Duodenal mucosa (tissue), 2 donors: ENCODE measurements at regions not wholly inside any gene's neighbourhood (a gene's known extent, or its start where the extent isn't known, plus 50 kb on each side); places are given as distances from the start of the nearest gene placed in this dataset.

Experiments used
- H3K27ac ChIP-seq: one replicate; pipeline ENCODE4 v1.7.0; 2013; ENCODE audit warnings: low read depth, low read length
- H3K27me3 ChIP-seq, 2 donors: one replicate each; pipeline ENCODE4 v1.7.0; 2013; ENCODE audit warnings: low read length in 2 of 2, control low read depth in 1 of 2; ENCODE audit not compliant: insufficient read depth in 2 of 2, control insufficient read depth in 1 of 2
- H3K36me3 ChIP-seq, 2 donors: one replicate each; pipeline ENCODE4 v1.7.0; 2013; ENCODE audit warnings: low read length in 2 of 2, control low read depth in 1 of 2; ENCODE audit not compliant: insufficient read depth in 2 of 2, control insufficient read depth in 1 of 2
- H3K4me1 ChIP-seq, 2 donors: one replicate each; pipeline ENCODE4 v1.7.0; 2013; ENCODE audit warnings: low read length in 2 of 2, control low read depth in 1 of 2; ENCODE audit not compliant: insufficient read depth in 2 of 2, control insufficient read depth in 1 of 2
- H3K4me3 ChIP-seq, 2 donors: one replicate each; pipeline ENCODE4 v1.7.0; 2013; ENCODE audit warnings: low read length in 2 of 2, low read depth in 1 of 2
- H3K9ac ChIP-seq, 2 donors: one replicate each; pipeline ENCODE4 v1.7.0; 2013; ENCODE audit warnings: low read length in 2 of 2, low read depth in 1 of 2
- H3K9me3 ChIP-seq, 2 donors: one replicate each; pipeline ENCODE4 v1.7.0; 2013; ENCODE audit warnings: low read length in 2 of 2, control low read depth in 1 of 2; ENCODE audit not compliant: control insufficient read depth in 1 of 2

DNA sequence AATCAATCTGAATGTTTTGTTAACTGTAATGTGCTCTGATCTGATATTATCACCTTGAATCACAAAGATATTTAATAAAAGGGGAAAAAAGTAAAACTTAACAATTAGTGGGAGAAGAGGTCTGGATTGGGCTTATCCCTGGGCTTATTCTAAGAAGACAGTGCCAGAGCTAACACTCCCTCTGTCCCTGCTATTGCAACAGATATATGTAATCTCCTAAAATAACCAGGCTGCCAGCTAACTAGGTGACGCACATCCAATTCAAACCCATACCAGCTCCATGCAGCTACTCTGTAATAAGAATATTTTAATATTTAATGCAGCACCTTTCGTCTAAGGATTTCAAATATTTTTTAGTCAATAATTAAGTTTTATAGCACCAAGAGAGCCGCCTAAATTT is 330.1 kb upstream of the MARCKS start:
- Histone ChIP-seq H3K4me1 (no peaks in the 10 kb centered on the region), H3K9me3 (no peaks in the 10 kb centered on the region), H3K27ac (no peak overlapping the region)

DNA sequence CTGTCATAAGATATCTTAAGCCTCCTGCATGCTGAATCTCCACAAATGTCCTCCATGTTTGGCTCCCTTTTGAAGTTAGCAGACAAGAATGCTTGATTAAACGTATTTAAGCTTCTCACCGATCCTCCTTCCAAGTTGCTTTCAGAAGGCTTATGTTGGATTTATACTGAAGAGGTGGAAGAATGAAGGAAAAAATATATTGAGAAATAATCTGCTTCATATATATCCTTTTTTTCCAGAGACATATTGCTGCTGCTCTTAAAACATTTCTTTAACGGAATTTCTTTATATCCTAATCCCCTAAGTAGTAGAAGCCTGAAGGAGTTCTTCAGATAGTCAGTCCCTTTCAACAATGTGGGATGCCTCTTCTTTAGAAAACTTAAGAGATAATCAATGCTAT is 329.0 kb upstream of the MARCKS start:
- no peak overlapping the region for H3K9ac ChIP-seq

More for the DNA sequence above, 330.1 kb upstream of the MARCKS start:
- Histone ChIP-seq H3K4me3 (no peak overlapping the region), H3K27me3 (no peaks in the 10 kb centered on the region), H3K9ac (no peak overlapping the region), H3K36me3 (no peaks in the 10 kb centered on the region)

DNA sequence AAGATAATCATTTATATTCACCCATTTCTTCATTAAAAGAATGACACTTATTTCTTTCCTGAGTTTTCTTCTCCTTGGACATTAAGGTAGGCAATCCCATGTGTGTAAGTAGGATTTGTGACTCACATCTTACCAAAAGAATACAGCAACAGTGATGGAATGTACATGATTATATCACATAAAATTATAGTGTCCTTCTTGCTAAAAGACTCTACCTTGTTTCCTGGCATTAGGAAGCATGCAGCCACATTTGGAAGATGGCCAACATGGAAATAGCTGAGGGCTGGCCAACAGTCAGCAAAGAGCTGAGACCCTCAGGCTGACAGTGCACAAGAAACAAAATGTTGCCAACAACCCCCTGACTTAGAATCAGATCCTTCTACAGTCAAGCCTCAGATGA is 327.9 kb upstream of the MARCKS start:
- Histone ChIP-seq H3K4me3 (no peak overlapping the region), H3K27ac (no peak overlapping the region), H3K27me3 (no peaks in the 10 kb centered on the region), H3K9me3 (no peaks in the 10 kb centered on the region), H3K9ac (no peak overlapping the region), H3K36me3 (no peaks in the 10 kb centered on the region), H3K4me1 (no peaks in the 10 kb centered on the region)

More for the DNA sequence above, 329.0 kb upstream of the MARCKS start:
- Histone ChIP-seq H3K27me3 (no peaks in the 10 kb centered on the region), H3K4me1 (no peaks in the 10 kb centered on the region), H3K4me3 (no peak overlapping the region), H3K27ac (no peak overlapping the region), H3K36me3 (no peaks in the 10 kb centered on the region), H3K9me3 (no peaks in the 10 kb centered on the region)

DNA sequence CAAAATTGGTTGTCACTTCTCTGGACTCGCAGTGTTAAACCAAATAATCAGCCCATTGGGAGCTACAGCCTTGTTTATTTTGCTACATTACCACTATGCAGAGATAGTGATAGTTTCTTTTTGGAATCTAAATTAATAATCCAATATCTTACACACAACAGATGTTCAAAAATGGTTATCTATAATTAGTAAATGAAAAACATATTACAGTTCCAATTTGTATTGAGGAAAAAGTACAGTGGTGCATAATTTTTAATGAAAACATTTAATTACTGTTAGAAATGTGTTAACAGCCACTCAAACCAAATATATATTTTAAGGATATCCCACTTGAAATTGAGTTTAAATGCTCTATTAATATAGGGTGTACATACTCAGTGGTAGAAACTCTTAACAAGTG is 327.3 kb upstream of the MARCKS start:
- no peak overlapping the region for H3K27ac ChIP-seq
- no peaks in the 10 kb centered on the region for H3K9me3 ChIP-seq
- no peaks in the 10 kb centered on the region for H3K4me1 ChIP-seq
- no peaks in the 10 kb centered on the region for H3K36me3 ChIP-seq
- no peak overlapping the region for H3K4me3 ChIP-seq
- H3K27me3 ChIP-seq: no peaks in the 10 kb centered on the region
- H3K9ac ChIP-seq: no peak overlapping the region

DNA sequence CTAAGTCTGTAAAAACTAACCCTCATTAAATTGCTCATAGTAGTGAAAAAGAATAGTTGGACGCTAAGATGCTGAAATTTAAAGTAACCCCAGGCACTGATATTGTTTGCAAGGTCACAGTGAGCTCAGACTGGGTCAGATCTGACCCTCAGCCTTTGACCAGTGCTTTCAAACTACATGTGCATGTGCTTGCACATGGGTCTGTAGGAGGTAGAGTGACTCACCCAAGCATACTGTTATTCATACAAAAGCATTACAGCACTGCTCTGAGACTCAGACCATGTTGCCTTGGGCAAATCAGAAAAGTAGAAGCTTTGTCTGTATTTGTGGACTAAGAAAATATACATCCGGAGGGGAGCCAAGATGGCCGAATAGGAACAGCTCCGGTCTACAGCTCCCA is 326.4 kb upstream of the MARCKS start:
- H3K4me3 ChIP-seq: no peak overlapping the region
- H3K9ac ChIP-seq: no peak overlapping the region
- H3K4me1 ChIP-seq: no peaks in the 10 kb centered on the region
- H3K27me3 ChIP-seq: no peaks in the 10 kb centered on the region
- no peaks in the 10 kb centered on the region for H3K9me3 ChIP-seq
- H3K27ac ChIP-seq: no peak overlapping the region
- no peaks in the 10 kb centered on the region for H3K36me3 ChIP-seq

DNA sequence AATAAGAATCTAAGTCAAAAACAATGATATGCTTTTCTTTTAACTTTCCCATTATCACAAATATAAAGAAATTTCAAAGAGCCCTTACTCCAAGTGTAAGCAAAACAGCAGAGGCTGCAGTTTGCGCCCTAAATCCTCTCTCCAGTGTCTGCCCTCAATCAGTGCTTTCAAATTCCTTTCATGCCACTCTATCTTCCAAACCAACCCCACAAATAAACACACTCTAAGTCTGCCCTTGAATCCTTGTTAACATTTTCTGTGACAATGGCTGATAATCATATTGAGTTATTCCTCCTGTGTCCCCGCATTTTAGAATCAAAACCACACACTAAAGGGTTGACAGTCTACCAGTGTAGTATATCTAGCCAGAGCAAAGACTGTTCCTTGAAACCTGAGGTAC is 317.9 kb upstream of the MARCKS start:
- no peak overlapping the region for H3K27ac ChIP-seq
- H3K4me1 ChIP-seq: no peaks in the 10 kb centered on the region
- no peak overlapping the region for H3K4me3 ChIP-seq
- H3K9ac ChIP-seq: no peak overlapping the region
- no peaks in the 10 kb centered on the region for H3K27me3 ChIP-seq
- H3K36me3 ChIP-seq: no peaks in the 10 kb centered on the region
- no peaks in the 10 kb centered on the region for H3K9me3 ChIP-seq

DNA sequence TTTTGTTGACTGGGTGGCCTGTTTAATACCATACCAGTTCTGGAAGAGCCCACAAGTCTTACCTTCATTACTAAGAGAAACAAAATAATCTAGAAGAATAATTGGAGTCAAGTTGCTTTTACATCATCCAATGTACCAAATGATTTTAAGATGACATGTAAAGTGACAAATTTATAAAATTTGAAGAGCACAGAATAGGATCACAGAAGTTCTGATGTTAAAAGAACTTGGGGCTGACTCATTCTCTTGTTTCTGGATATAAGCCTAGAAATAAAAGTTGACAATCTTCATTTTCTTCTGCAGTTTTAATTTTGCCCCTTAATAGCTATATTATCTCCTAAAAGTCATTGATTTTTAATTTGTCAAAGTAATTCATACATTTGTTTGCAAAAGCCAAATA is 317.5 kb upstream of the MARCKS start:
- no peaks in the 10 kb centered on the region for H3K9me3 ChIP-seq
- no peak overlapping the region for H3K4me3 ChIP-seq
- H3K9ac ChIP-seq: no peak overlapping the region
- no peaks in the 10 kb centered on the region for H3K4me1 ChIP-seq
- H3K27ac ChIP-seq: no peak overlapping the region
- H3K27me3 ChIP-seq: no peaks in the 10 kb centered on the region
- H3K36me3 ChIP-seq: no peaks in the 10 kb centered on the region

DNA sequence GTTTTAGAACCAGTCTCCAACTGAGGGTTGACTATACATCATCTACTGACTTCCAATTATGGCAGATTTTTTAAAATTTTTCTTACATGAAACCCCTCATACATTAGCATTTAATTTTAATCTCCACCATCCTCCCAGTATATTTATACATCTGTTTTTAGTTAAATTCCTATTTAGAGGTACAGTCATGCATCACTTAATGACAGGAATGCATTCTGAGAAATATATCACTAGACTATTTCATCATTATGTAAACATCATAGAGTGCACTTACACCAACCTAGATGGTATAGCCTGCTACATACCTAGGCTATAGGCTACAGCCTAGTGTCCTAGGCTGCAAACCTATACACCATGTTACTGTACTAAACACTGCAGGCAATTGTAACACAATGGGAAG is 316.7 kb upstream of the MARCKS start:
- no peak overlapping the region for H3K4me3 ChIP-seq
- no peaks in the 10 kb centered on the region for H3K36me3 ChIP-seq
- no peaks in the 10 kb centered on the region for H3K27me3 ChIP-seq
- no peak overlapping the region for H3K27ac ChIP-seq
- H3K9me3 ChIP-seq: no peaks in the 10 kb centered on the region
- H3K9ac ChIP-seq: no peak overlapping the region
- no peaks in the 10 kb centered on the region for H3K4me1 ChIP-seq

DNA sequence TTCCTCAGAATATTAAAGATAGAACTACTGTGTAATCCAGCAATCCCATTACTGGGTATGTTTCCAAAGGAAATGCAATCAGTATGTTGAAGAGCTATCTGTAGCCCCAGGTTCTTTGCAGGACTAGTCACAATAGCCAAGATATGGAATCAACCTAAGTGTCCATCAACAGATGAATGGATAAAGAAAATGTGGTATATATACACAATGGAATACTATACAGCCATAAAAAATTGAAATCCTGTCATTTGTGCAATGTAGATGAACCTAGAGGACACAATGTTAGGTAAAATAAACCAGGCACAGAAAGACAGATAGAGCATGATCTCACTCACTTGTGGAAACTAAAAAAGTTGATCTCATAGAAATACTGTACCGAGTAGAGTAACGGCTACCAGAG is 306.0 kb upstream of the MARCKS start:
- no peaks in the 10 kb centered on the region for H3K4me1 ChIP-seq
- no peaks in the 10 kb centered on the region for H3K36me3 ChIP-seq
- H3K9ac ChIP-seq: no peak overlapping the region
- H3K4me3 ChIP-seq: no peak overlapping the region
- H3K9me3 ChIP-seq: no peaks in the 10 kb centered on the region
- no peaks in the 10 kb centered on the region for H3K27me3 ChIP-seq
- no peak overlapping the region for H3K27ac ChIP-seq

DNA sequence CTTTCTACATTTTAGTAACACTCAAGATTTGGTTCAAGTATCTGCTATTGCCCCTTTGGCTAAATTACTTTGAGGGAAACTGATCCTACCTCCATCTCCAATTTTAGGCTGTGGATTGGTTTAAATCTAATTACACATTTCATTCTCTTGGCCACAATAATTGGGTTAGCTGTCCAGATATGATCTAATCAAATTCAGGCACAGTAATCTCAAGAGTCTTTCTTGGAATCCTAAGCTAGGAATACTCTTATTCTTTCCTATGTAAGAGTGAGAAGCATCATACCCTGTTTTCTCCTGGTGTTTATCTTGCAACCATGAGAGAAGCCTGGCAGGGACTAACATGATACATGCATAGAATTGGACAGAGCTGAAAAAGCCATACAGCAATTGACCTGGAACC is 300.4 kb upstream of the MARCKS start:
- no peaks in the 10 kb centered on the region for H3K9me3 ChIP-seq
- no peaks in the 10 kb centered on the region for H3K4me1 ChIP-seq
- no peak overlapping the region for H3K27ac ChIP-seq
- H3K27me3 ChIP-seq: no peaks in the 10 kb centered on the region
- H3K9ac ChIP-seq: no peak overlapping the region
- H3K4me3 ChIP-seq: no peak overlapping the region
- no peaks in the 10 kb centered on the region for H3K36me3 ChIP-seq

DNA sequence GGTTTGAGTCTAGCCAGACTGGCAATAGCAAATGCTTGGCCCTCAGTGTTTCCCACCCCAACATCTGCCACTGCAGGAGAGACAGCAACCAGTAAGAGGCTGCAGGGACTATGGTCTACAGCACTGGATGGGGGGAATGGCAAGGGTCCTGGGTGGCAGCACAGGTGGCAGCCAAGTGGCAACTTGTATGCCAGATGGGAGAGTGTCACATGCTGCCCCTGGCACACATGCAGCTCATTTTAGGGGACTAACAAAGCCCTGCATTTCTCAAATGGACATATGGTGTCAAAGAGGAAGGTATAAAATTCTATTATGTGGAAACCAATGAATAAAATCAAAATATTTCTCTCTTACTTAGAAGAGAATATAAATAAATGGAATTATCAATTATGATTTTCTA is 298.7 kb upstream of the MARCKS start:
- Histone ChIP-seq H3K9me3 (no peaks in the 10 kb centered on the region), H3K27me3 (no peaks in the 10 kb centered on the region), H3K9ac (no peak overlapping the region), H3K4me1 (no peaks in the 10 kb centered on the region), H3K36me3 (no peaks in the 10 kb centered on the region), H3K4me3 (no peak overlapping the region), H3K27ac (no peak overlapping the region)
